OCI-LY7 (cell line): ENCODE measurements at regions not wholly inside any gene's neighbourhood (a gene's known extent, or its start where the extent isn't known, plus 50 kb on each side); places are given as distances from the start of the nearest gene placed in this dataset.

Experiments
- BruUV-seq: library from RNA; stranded (reverse); fragments of 400-500 nt; replicated peaks from 2 replicates; lab custom pipeline; 2021; lab: Mats Ljungman, UMichigan
- CTCF ChIA-PET: fragments of 300-600 bp; sonication (Branson Sonifier 250); formaldehyde crosslinking; loops from one replicate; lab custom pipeline; 2022; ENCODE audit warnings: antibody characterized with exemption; ENCODE audit not compliant: unreplicated experiment; lab: Charles Lee
- POLR2A ChIA-PET: fragments of 300-600 bp; sonication (Branson Sonifier 250); formaldehyde crosslinking; loops from one replicate; lab custom pipeline; 2022; ENCODE audit warnings: antibody characterized with exemption; lab: Charles Lee
- DNase-seq: peaks from one replicate; pipeline ENCODE4 v3.0.0-alpha.2; 2015; ENCODE audit warnings: low spot score
- H2AFZ ChIP-seq: fragments of 200-600 bp; sonication (generic), shearing (Covaris generic); 2 replicates; pipeline ENCODE4 v1.6.1; 2014; ENCODE audit warnings: mild to moderate bottlenecking, antibody characterized with exemption, low read length, moderate library complexity
- H3K27ac ChIP-seq: fragments of 200-600 bp; sonication (generic); 2 replicates; pipeline ENCODE4 v1.5.1; 2014; ENCODE audit warnings: mixed run types, low read depth, mild to moderate bottlenecking, moderate library complexity, low read length, inconsistent platforms; ENCODE audit not compliant: poor library complexity, severe bottlenecking
- H3K36me3 ChIP-seq: fragments of 200-600 bp; sonication (generic); 2 replicates; pipeline ENCODE4 v1.6.1; 2014; ENCODE audit warnings: mild to moderate bottlenecking, antibody characterized with exemption, low read length, moderate library complexity, mixed read lengths; ENCODE audit not compliant: insufficient read depth
- H3K4me1 ChIP-seq: fragments of 200-600 bp; sonication (generic); 2 replicates; pipeline ENCODE4 v1.5.1; 2014; ENCODE audit warnings: mild to moderate bottlenecking, low read length; ENCODE audit not compliant: insufficient read depth, poor library complexity, severe bottlenecking
- H3K4me2 ChIP-seq: fragments of 200-600 bp; sonication (generic); 2 replicates; pipeline ENCODE4 v1.6.1; 2014; ENCODE audit warnings: mild to moderate bottlenecking, low read length
- H3K4me3 ChIP-seq: fragments of 200-600 bp; sonication (generic); 2 replicates; pipeline ENCODE4 v1.5.1; 2014; ENCODE audit warnings: mild to moderate bottlenecking, low read depth, low read length; ENCODE audit not compliant: poor library complexity, severe bottlenecking
- H3K79me2 ChIP-seq: fragments of 200-600 bp; sonication (generic); 2 replicates; pipeline ENCODE4 v1.6.1; 2016; ENCODE audit warnings: low read depth, mild to moderate bottlenecking, low read length, moderate library complexity, mixed read lengths; ENCODE audit not compliant: insufficient read depth
- H3K9me2 ChIP-seq: fragments of 200-600 bp; sonication (generic); 2 replicates; pipeline ENCODE4 v1.6.1; 2016; ENCODE audit warnings: mild to moderate bottlenecking, low read length, mixed read lengths; ENCODE audit not compliant: insufficient read depth
- H3K9me3 ChIP-seq: fragments of 200-600 bp; sonication (generic); 2 replicates; pipeline ENCODE4 v1.6.1; 2014; ENCODE audit warnings: mild to moderate bottlenecking, mixed run types, low read length, mixed read lengths
- H4K20me1 ChIP-seq: fragments of 200-600 bp; sonication (generic); 2 replicates; pipeline ENCODE4 v1.6.1; 2014; ENCODE audit warnings: mild to moderate bottlenecking, antibody characterized with exemption, low read length, moderate library complexity, mixed read lengths; ENCODE audit not compliant: insufficient read depth
- EZH2phosphoT487 ChIP-seq: fragments of 200-600 bp; sonication (generic); IDR thresholded peaks from 2 replicates; pipeline ENCODE4 v1.6.1; 2018; ENCODE audit warnings: low read depth, borderline replicate concordance, mild to moderate bottlenecking, mixed run types, antibody characterized with exemption, low read length, moderate library complexity, mixed read lengths
- intact Hi-C: fragments of 100-400 bp; cut with micrococcal nuclease; formaldehyde crosslinking; loops from one replicate; pipeline ENCODE4 v1.10.0; 2022; ENCODE audit not compliant: unreplicated experiment
- TF ChIP-seq, protein P1 (sequence below): fragments of 200-600 bp; sonication (generic); conservative IDR thresholded peaks from 2 replicates; pipeline ENCODE4 v1.5.1; 2014; ENCODE audit warnings: mild to moderate bottlenecking, antibody characterized with exemption, low read length, moderate library complexity, mixed read lengths

DNA sequence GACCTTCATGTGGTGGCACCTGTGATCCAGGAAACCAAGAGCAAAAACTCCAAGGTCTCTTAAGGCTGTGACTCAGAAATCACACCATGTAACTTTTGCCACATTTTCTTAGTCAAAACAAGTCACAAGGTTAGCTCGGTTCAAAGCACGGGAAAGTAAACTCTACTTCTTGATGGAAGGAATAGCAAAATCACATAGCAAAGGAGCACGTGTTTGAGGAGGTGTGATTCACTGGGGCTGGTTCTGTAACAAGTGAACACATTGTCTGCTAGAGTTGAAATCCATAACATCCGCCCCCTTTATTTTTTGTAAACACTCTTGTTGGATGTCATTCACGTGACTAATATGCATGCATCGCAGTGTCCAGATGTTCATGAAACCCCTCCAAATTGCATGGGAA, 415.0 kb upstream of the MAF start:
- ChIA-PET POLR2A (no interaction called here), CTCF (no interaction called here)
- no peak for TF ChIP-seq EZH2phosphoT487
- TF ChIP-seq, protein P1, sequence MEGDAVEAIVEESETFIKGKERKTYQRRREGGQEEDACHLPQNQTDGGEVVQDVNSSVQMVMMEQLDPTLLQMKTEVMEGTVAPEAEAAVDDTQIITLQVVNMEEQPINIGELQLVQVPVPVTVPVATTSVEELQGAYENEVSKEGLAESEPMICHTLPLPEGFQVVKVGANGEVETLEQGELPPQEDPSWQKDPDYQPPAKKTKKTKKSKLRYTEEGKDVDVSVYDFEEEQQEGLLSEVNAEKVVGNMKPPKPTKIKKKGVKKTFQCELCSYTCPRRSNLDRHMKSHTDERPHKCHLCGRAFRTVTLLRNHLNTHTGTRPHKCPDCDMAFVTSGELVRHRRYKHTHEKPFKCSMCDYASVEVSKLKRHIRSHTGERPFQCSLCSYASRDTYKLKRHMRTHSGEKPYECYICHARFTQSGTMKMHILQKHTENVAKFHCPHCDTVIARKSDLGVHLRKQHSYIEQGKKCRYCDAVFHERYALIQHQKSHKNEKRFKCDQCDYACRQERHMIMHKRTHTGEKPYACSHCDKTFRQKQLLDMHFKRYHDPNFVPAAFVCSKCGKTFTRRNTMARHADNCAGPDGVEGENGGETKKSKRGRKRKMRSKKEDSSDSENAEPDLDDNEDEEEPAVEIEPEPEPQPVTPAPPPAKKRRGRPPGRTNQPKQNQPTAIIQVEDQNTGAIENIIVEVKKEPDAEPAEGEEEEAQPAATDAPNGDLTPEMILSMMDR: no peak
- no peak overlapping the region for H3K27ac ChIP-seq
- DNase-seq: no peak
- H2AFZ ChIP-seq: no peak overlapping the region
- no peaks in the 10 kb centered on the region for H3K9me2 ChIP-seq
- H3K4me1 ChIP-seq: no peaks in the 10 kb centered on the region
- intact Hi-C loops: no loop called here
- no peaks in the 10 kb centered on the region for H3K9me3 ChIP-seq
- no peak overlapping the region for H3K4me3 ChIP-seq
- no peaks in the 10 kb centered on the region for H3K79me2 ChIP-seq
- H3K4me2 ChIP-seq: no peak overlapping the region
- no TSS peak for BruUV-seq
- H4K20me1 ChIP-seq: no peaks in the 10 kb centered on the region
- no peaks in the 10 kb centered on the region for H3K36me3 ChIP-seq

GRCh38 chr16:80014241-80014939, 413.9 kb upstream of the MAF start:
- ChIA-PET POLR2A (interaction anchor here (0.7 kb wide), 1 partner anchor 576 kb away, joined by 3 read pairs; no protein-coding TSS in a partner anchor), CTCF (no interaction called here)
- no peak for TF ChIP-seq EZH2phosphoT487
- TF ChIP-seq, protein P1: no peak
- H3K4me3 ChIP-seq: no peak overlapping the region
- DNase-seq: no peak
- H3K4me1 ChIP-seq: no peaks in the 10 kb centered on the region
- no peaks in the 10 kb centered on the region for H4K20me1 ChIP-seq
- H2AFZ ChIP-seq: no peak overlapping the region
- no peak overlapping the region for H3K4me2 ChIP-seq
- H3K36me3 ChIP-seq: no peaks in the 10 kb centered on the region
- no peaks in the 10 kb centered on the region for H3K79me2 ChIP-seq
- intact Hi-C loops: no loop called here
- H3K9me3 ChIP-seq: no peaks in the 10 kb centered on the region
- BruUV-seq: no TSS peak
- H3K9me2 ChIP-seq: no peaks in the 10 kb centered on the region
- H3K27ac ChIP-seq: no peak overlapping the region

GRCh38 chr16:80012586-80012985, 412.0 kb upstream of the MAF start:
- no peak for DNase-seq
- no peaks in the 10 kb centered on the region for H3K9me3 ChIP-seq
- TF ChIP-seq EZH2phosphoT487: no peak
- TF ChIP-seq, protein P1: no peak
- H3K9me2 ChIP-seq: no peaks in the 10 kb centered on the region
- H4K20me1 ChIP-seq: no peaks in the 10 kb centered on the region
- no peak overlapping the region for H3K4me3 ChIP-seq
- intact Hi-C loops: no loop called here
- no peaks in the 10 kb centered on the region for H3K79me2 ChIP-seq
- H3K4me2 ChIP-seq: no peak overlapping the region
- H3K36me3 ChIP-seq: no peaks in the 10 kb centered on the region
- POLR2A ChIA-PET: interaction anchor here (0.6 kb wide), 1 partner anchor 904 kb away, joined by 3 read pairs; no protein-coding TSS in a partner anchor
- H2AFZ ChIP-seq: no peak overlapping the region
- BruUV-seq: no TSS peak
- H3K27ac ChIP-seq: no peak overlapping the region
- no peaks in the 10 kb centered on the region for H3K4me1 ChIP-seq
- CTCF ChIA-PET: no interaction called here
